Right forelimb (tissue), 1 donor: ENCODE measurements at regions not wholly inside any gene's neighbourhood (a gene's known extent, or its start where the extent isn't known, plus 50 kb on each side); places are given as distances from the start of the nearest gene placed in this dataset.
"Not testable (repeated sequence)": the region's sequence is repeated elsewhere in the genome, so short reads cannot be mapped to it uniquely, and the experiment has no call there.

Source experiments
- DNase-seq: peaks from one replicate; pipeline ENCODE4 v3.0.0-alpha.2; 2018

DNA sequence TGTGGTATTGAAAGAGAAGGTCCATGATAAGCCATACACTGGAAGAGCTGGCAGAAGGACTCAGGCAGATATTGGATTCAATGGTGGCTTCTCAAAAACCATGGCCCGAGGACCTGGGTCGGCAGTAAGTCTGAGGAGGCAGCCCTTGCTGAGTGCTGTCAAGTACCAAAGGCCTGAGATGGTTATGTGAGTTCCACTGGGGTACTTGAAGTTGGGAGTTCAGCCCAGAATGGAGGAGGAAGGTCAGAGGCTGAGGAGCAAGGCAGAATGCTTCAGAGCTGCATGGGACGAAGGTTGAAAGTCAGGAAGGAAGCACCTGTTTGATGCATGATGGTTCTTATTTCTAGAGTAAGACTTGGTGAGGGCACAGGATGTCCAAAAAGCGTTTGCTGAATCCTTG is 194.9 kb downstream of the DIRAS2 start:
- DNase-seq, result no peak

DNA sequence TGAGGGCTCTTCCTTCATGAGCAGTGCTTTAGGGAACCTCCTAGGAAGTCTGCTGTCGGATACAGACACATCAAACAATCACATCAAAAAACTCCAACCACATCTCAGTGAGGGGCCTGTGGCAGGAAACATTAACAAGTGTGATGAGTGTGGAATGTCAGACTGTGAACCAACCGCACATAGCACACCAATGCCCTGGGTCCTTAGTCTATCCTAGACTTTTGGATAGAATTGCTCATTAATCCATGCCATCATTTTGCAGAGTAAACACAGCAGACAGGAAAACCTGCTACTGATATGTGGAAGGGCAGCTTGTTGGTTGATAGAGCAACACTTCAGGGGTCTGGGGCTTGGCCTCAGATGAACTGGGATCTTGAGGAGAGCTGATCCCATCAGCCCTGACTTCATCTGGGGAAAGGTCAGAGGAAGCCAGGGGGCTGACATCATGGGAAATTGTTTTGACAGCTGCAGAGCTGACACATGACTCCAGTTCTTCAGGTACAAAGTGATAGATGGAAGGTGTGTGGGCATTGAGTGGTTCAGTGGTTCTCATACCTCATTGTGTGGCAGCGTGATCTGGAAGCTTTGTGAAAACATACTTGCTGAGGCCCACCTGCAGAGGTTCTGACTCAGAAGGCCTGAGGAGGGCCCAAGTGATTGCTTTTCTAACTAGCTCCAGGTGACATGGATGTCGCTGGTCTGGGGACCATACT is 193.3 kb downstream of the DIRAS2 start:
- no peak for DNase-seq

- no peak for DNase-seq
These were observed 190.8 kb downstream of the DIRAS2 start for GRCh38 chr9:90451804-90452203.

DNA sequence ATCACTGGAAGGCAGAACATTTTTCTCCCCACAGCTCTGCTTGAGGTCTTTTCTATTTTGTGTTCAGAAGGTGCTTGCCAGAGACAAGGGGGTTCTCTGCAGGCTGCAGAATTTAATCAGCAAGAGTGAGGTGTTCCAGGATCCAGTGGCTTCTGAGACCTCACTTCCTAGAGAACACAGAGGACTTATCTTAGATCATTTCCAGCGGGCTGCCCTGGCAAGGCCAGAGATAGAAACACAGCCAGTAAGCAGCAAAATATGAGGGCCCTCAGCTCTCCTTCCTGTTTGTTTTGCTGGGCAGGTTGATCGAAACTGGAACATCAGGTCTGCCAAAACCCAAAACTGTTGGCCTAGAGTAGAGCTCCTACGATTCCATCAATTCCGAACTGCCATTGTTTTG is 187.3 kb downstream of the DIRAS2 start:
- no peak for DNase-seq

DNA sequence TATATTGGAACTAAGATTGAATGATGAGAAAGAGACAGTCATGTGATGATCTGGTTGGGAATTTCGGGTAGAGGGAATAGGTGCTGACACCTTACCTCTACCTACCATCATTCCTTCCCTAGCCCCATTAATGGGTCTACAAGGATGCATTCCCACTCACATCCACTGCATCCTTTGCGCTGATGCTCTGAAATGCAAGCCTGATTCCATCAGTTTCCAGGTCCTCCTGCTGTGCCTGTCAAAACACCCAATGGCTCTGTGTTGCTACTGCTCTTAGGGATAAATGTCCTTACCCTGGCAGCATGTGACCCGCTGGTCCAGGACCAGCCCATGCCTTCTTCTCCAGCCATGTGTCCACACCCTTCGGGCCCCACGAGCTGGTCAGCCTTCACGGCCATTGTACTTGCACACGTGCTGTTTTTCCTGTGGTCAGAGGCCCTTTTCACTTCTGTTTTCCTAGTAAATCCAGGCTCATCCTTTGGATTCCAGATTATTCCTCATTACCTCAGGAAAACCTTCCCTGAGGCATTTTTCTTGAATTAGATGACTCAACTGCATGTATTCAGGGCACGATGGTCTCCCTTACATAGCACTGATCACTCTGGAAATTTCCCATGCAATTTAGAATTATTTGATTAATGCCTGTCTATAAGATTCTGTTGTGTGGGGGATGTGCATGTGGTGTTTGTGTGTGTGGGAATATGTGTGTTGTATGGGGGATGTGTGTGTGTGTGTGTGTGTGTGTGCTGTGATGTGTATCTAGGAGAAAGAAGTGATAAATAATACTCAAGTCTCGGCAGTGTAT is 185.0 kb downstream of the DIRAS2 start:
- DNase-seq, result no peak

DNA sequence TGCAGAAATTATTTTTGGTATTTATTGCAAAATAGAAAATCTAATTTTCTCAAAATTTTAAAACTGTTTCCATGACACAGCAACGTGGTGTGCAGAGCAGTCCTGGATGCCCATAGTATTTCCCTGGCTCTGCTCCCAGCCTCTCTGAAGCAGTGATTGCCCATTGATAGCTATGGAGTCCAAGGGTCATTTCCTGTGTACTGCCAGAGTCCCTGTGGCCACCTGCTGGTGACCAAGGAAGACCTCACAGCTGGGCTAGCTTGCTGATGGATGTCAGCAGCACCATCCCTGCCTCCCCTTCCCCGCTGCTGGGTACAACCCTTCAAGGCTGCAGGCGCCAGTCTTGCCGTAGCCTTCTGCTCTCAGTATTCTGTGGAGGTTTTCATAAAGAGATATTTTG is 184.1 kb downstream of the DIRAS2 start:
- DNase-seq, result no peak

- DNase-seq, result no peak
These were observed 183.3 kb downstream of the DIRAS2 start for GRCh38 chr9:90459321-90459720.

DNA sequence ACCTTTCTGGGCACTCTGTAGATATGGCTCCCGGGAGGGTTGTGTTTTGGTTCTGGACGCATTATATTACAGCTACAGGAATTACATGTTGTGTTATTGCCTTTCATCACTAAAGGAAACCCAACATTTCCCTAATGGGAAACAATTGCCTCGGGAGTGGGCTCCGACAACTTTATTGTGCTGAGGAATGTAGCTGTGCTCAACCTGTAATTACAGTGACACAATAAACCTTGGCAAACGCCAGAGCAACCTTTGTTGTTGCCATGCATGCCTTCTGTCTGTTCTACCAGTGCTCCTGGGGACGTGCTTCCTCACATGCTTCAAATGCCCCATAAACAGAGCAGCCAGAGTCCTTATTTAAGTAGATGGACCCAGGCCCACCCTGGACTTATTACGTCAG is 182.4 kb downstream of the DIRAS2 start:
- DNase-seq, result no peak

DNA sequence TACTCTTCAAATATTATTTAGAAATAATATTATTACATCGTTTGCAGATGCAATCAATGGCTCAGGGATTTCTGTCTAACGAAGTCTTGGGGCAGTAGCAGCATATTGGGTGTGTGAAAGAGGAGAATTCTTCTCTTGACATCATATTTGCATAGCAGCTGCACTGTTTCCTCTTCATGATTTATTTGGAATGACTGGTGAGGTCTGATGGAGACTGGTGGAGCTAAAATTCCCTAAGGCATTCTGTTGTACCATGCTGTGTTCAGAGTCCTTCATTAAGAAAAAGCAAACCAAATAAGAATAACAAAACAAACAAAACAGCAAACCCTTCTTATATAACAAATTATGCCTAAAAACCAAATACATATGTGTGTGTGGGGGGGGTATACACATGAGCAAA is 177.6 kb downstream of the DIRAS2 start:
- no peak for DNase-seq

DNA sequence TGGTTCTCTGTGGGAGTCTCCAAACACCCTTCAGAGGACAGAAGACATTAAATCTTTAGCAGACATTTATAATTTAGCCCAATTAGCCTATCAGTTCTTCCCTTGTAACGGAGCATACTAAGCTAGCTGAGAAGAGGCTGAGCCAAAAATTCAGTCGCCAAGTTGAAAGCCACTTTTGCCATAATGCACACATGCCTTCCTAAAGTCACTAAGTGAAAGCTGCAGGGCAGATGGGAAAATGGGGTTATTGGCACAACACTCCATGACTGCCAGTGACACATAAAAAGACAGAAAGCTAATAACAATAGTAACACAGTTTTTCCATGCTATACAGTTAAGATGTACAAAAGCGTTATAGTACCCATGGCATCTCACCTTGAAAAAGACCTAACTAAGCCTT is 176.2 kb downstream of the DIRAS2 start:
- no peak for DNase-seq

GRCh38 chr9:90469435-90469834 is 173.2 kb downstream of the DIRAS2 start:
- no peak for DNase-seq

DNA sequence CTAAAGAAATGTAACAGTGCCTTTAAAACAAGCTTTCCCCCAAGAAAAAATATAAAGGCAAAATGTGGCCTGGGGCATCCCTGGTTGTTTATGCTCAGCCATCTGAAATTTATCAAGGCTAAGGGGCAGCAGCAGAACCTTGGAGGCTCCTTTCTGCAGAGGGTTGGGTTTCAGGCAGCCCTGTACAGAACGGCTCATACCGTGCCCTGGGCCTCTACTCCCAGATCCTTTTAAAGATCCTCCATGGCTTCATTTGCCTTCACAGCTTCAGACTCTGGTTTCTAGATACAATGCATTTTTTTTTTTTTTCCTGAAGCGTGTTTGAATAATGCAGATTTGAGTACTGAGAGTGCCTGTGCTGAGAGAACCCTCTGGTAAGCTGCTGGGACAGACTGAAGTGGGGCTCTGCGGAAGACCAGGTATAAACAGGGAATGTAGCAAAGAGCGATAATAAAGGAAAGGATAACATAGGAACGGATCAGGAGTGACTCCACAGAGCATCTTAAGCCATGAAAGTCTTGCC is 172.7 kb downstream of the DIRAS2 start:
- no peak for DNase-seq

GRCh38 chr9:90476058-90476457 is 166.6 kb downstream of the DIRAS2 start:
- no peak for DNase-seq

- DNase-seq, result no peak
These were observed 165.1 kb downstream of the DIRAS2 start for GRCh38 chr9:90477535-90477934.

GRCh38 chr9:90478821-90479220 is 163.8 kb downstream of the DIRAS2 start:
- no peak for DNase-seq

DNA sequence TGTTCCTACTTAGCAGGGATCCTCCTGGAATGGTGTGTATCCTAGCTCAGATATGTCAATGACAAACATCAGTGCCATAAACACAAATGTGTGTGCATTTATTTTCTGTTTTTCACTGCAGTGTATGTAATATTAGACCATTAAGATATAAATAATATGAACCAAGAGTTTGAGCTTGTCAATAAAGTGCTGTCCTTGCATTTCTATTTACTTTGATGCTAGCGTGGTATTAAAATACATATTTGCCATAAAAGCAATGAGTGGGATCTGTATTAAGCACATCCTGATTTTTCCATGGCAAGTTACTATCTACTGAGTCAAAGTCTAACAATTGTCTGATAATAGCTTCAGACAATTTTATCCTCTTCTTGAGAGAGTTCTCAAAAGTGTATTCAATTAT is 157.6 kb downstream of the DIRAS2 start:
- no peak for DNase-seq

DNA sequence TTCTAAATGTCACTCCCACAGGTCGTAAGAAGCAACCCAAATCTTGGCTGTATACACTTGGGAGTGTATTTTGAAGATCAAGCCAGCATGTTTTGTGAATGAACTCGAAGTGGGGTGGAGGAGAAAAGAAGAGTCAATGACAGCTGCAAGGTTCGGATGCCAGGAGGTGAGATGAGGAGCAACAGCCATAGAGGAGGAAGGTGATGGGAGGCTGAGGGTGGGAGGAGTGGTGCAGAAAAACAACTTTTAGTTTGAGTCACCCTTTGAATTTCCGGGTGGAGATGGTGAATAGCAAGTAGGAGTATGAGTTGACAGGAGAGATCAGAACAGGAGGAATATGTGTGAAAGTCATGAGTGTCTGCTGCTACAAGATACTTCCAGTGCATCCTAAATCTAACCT is 153.6 kb downstream of the DIRAS2 start:
- DNase-seq, result no peak

- no peak for DNase-seq
These were observed 142.9 kb downstream of the DIRAS2 start for GRCh38 chr9:90499761-90500160.

DNA sequence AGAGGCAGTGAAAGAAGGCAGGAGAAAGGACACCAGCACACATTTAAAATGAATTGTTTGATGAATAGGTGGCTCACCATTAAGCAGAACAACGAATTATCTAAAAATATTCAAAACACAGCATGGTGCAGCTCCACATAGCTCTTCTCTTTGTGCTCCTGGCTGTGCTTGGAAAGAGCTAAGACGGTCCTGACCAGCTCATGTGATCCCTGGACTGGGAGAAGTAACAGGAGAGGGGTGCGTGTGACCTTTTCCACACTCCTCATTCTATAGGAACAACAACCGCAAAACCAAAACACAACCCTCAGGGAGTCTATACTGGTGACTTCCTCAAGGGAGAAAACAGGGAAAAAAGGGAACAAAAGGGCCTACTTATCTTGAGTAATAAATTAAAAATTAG is 140.5 kb downstream of the DIRAS2 start:
- no peak for DNase-seq

DNA sequence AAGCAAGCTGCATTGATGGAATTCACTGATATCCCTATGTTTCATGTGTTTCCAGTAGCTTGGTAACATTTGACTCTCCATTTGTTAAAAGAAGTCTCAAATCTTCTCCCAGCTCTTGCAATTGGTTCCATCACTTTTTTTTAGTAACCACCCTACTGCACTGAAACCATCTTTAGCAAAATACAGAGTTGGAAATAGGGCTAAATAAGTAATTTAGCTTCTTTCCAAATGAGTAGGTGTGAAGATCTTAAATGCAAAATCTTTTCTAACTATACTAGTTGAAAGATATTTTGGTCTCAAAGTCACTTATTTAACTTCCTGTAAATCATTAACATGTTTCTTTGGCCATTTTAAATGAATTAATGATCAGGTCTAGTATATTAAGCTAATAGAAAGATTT is 138.1 kb downstream of the DIRAS2 start:
- DNase-seq, result no peak

GRCh38 chr9:90505695-90506094 is 136.9 kb downstream of the DIRAS2 start:
- DNase-seq, result no peak

DNA sequence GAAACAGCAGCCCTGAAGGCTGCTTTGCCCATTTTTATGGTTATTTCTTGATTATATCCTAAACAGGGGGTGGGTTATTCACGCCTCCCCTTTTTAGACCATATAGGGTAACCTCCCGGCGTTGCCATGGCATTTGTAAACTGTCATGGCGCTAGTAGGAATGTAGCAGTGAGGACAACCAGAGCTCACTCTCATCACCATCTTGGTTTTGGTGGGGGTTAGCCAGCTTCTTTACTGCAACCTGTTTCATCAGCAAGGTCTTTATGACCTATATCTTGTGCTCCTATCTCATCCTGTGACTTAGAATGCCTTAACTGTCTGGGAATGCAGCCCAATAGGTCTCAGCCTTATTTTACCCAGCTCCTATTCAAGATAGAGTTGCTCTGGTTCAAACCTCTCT is 136.2 kb downstream of the DIRAS2 start:
- DNase-seq, result not testable (repeated sequence)

DNA sequence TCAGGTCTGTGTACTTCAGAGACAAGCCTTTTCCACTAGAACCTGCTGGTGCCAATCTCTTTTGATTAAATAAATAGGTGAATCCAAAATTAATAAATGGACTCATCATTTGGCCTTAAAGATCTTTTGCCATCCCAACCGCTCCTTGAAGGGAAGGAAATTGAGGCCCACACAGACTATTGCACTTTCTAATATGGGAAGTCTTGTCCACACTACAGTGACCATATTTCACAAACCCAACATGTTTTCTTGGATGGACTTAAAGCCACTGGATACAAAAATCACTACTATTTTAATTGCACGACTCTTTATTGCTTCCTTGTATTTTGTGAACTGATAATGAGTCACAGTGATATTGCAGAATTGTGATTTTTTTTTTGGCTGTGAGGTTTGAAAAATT is 135.0 kb downstream of the DIRAS2 start:
- DNase-seq, result no peak

DNA sequence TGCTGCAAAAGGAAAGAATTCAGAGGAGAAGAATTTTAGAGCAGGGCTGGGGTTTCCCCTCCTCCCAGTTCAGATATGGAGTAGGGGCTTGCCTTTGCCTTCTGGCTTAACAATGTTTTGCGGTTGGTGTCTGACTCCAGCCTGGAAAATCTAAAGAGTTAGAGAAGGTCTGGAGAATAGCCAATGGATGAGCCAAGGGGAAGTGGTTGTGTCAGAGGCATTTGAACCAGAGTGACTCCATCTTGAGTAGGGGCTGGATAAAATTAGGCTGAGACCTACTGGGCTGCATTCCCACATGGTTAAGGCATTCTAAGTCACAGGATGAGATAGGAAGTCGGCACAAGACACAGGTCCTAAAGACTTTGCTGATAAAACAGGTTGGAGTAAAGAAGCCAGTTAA is 133.7 kb downstream of the DIRAS2 start:
- no peak for DNase-seq
